Caco-2 (cell line): ENCODE measurements at regions not wholly inside any gene's neighbourhood (a gene's known extent, or its start where the extent isn't known, plus 50 kb on each side); places are given as distances from the start of the nearest gene placed in this dataset.

Experiments used
- BruUV-seq: library from RNA; stranded (reverse); fragments of 400-500 nt; replicated peaks from 2 replicates; lab custom pipeline; 2021; lab: Mats Ljungman, UMichigan
- CTCF ChIA-PET: fragments of 300-600 bp; sonication (Branson Sonifier 250); formaldehyde crosslinking; loops from one replicate; lab custom pipeline; 2022; ENCODE audit warnings: antibody characterized with exemption; lab: Charles Lee
- POLR2A ChIA-PET: fragments of 300-600 bp; sonication (Branson Sonifier 250); formaldehyde crosslinking; loops from one replicate; lab custom pipeline; 2022; ENCODE audit warnings: antibody characterized with exemption; lab: Charles Lee
- DNase-seq, 2 experiments: peaks; one replicate each; pipeline versions ENCODE4 v3.0.0 to v3.0.0-alpha.2; 2020 to 2022
- H3K27me3 ChIP-seq: replicated peaks from 2 replicates; pipeline ENCODE4 v1.6.0; 2011; ENCODE audit warnings: low read length; ENCODE audit not compliant: control insufficient read depth, insufficient read depth
- H3K36me3 ChIP-seq: 2 replicates; pipeline ENCODE4 v1.5.1; 2011; ENCODE audit warnings: low read length; ENCODE audit not compliant: control insufficient read depth, insufficient read depth
- H3K4me1 ChIP-seq: fragments of 250-450 bp; sonication (Bioruptor Pico); 2 replicates; pipeline ENCODE4 v1.5.1; 2020; ENCODE audit warnings: mild to moderate bottlenecking
- H3K4me3 ChIP-seq: 2 replicates; pipeline ENCODE4 v1.5.1; 2011; ENCODE audit warnings: low read depth, mild to moderate bottlenecking, control low read depth, low read length
- H3K9me3 ChIP-seq: fragments of 250-450 bp; sonication (Bioruptor Pico); 2 replicates; pipeline ENCODE4 v1.5.1; 2020; ENCODE audit warnings: mild to moderate bottlenecking, moderate library complexity
- H3K27ac Mint-ChIP-seq: one replicate; pipeline ENCODE4 v1.8.0; 2022; ENCODE audit warnings: mixed read lengths; ENCODE audit not compliant: unreplicated experiment
- H3K27me3 Mint-ChIP-seq: one replicate; pipeline ENCODE4 v1.8.0; 2022; ENCODE audit warnings: mixed read lengths; ENCODE audit not compliant: insufficient read depth, unreplicated experiment
- H3K36me3 Mint-ChIP-seq: one replicate; pipeline ENCODE4 v1.8.0; 2022; ENCODE audit warnings: mild to moderate bottlenecking, mixed read lengths; ENCODE audit not compliant: insufficient read depth, unreplicated experiment
- H3K4me1 Mint-ChIP-seq: one replicate; pipeline ENCODE4 v1.8.0; 2022; ENCODE audit warnings: low read depth, mixed read lengths; ENCODE audit not compliant: unreplicated experiment
- H3K4me3 Mint-ChIP-seq: one replicate; pipeline ENCODE4 v1.8.0; 2022; ENCODE audit warnings: mild to moderate bottlenecking, moderate library complexity, mixed read lengths; ENCODE audit not compliant: unreplicated experiment
- H3K9me3 Mint-ChIP-seq: one replicate; pipeline ENCODE4 v1.8.0; 2022; ENCODE audit warnings: mixed read lengths; ENCODE audit not compliant: unreplicated experiment
- CTCF ChIP-seq, 2 experiments: fragments of 200-600 bp in 1 of 2; IDR thresholded peaks; 1 replicate in 1 of 2; 2 replicates in 1 of 2; pipeline versions ENCODE4 v1.5.1 to v1.8.0; 2011 to 2022; ENCODE audit warnings: antibody characterized with exemption in 1 of 2, control low read depth in 1 of 2, inconsistent platforms in 1 of 2, low read depth in 1 of 2, low read length in 1 of 2, mild to moderate bottlenecking in 1 of 2, moderate library complexity in 1 of 2; ENCODE audit not compliant: insufficient read depth in 1 of 2, severe bottlenecking in 1 of 2, unreplicated experiment in 1 of 2
- intact Hi-C: fragments of 100-400 bp; cut with micrococcal nuclease; formaldehyde crosslinking; loops from one replicate; pipeline ENCODE4 v1.10.0; 2022; ENCODE audit not compliant: unreplicated experiment

DNA sequence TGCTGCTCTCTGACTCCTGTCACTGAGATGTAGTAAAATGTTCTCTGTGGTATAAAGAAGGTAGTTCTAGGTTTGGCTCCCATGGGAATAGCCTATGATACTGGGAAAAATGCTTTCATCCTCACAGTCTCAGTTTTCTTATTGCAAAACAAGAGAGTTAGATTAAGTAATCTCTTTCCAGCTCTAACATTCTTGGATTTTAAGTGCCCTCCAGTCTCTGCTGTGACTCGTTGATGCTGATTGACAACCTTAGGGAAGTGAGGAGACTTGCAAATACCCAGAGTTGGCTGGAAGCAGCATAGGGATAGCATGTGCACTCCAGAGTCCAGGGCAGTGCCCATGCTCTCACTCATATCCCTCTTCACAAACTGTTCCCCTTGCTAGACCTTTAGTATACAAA is 534.9 kb downstream of the SLC4A3 start:
- peaks cover 14% of the 10 kb centered on the region for H3K4me1 Mint-ChIP-seq
- ChIA-PET CTCF (no interaction called here), POLR2A (no interaction called here)
- H3K27ac Mint-ChIP-seq: no peak overlapping the region
- H3K27me3 ChIP-seq: no peaks in the 10 kb centered on the region
- no peak for TF ChIP-seq CTCF (IDR thresholded peaks at IDR 0.05; ENCODE audit: insufficient read depth in 1 of 2, low read depth in 1 of 2, low read length in 1 of 2, severe bottlenecking in 1 of 2, unreplicated experiment in 1 of 2)
- H3K36me3 ChIP-seq: no peaks in the 10 kb centered on the region
- BruUV-seq: no TSS peak
- peaks cover 14% of the 10 kb centered on the region for H3K4me1 ChIP-seq
- no peak for DNase-seq
- no peak overlapping the region for H3K4me3 ChIP-seq
- no peak overlapping the region for H3K4me3 Mint-ChIP-seq
- intact Hi-C loops: loop anchor here (10.0 kb wide), 1 partner anchor 182 kb away; no protein-coding TSS in a partner anchor
- H3K36me3 Mint-ChIP-seq: no peaks in the 10 kb centered on the region
- H3K27me3 Mint-ChIP-seq: no peaks in the 10 kb centered on the region
- H3K9me3 Mint-ChIP-seq: peaks cover 11% of the 10 kb centered on the region
- no peaks in the 10 kb centered on the region for H3K9me3 ChIP-seq

DNA sequence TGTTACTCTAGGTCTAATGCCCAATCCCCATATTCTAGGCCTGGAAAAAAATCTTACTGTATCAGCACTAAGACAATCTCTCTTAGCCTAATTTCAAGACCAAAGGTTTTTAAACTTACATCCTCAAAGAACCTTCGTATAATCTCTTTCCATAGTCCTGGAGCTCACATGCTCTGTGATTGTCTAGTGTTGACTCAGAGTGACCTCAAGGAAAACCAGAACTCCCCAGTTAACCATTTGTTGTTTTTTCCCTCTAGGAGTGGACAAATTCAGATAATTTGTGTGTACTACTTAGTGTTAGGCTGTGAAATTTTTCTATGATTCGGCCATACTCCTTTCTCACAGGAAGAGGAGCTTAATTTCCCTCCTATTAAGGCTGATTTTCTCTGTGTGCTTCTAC is 536.1 kb downstream of the SLC4A3 start:
- CTCF ChIA-PET: no interaction called here
- Histone ChIP-seq H3K36me3 (no peaks in the 10 kb centered on the region), H3K9me3 (no peaks in the 10 kb centered on the region), H3K4me1 (peaks cover 14% of the 10 kb centered on the region), H3K27me3 (no peaks in the 10 kb centered on the region), H3K4me3 (no peak overlapping the region)
- no peaks in the 10 kb centered on the region for H3K27me3 Mint-ChIP-seq
- H3K4me3 Mint-ChIP-seq: no peak overlapping the region
- peaks cover 7% of the 10 kb centered on the region for H3K4me1 Mint-ChIP-seq
- no TSS peak for BruUV-seq
- no peaks in the 10 kb centered on the region for H3K36me3 Mint-ChIP-seq
- H3K27ac Mint-ChIP-seq: no peak overlapping the region
- H3K9me3 Mint-ChIP-seq: peaks cover 11% of the 10 kb centered on the region
- intact Hi-C loops: loop anchor here (10.0 kb wide), 1 partner anchor 181 kb away; no protein-coding TSS in a partner anchor
- no peak for TF ChIP-seq CTCF (IDR thresholded peaks at IDR 0.05; ENCODE audit: insufficient read depth in 1 of 2, low read depth in 1 of 2, low read length in 1 of 2, severe bottlenecking in 1 of 2, unreplicated experiment in 1 of 2)
- POLR2A ChIA-PET: no interaction called here
- DNase-seq: no peak

DNA sequence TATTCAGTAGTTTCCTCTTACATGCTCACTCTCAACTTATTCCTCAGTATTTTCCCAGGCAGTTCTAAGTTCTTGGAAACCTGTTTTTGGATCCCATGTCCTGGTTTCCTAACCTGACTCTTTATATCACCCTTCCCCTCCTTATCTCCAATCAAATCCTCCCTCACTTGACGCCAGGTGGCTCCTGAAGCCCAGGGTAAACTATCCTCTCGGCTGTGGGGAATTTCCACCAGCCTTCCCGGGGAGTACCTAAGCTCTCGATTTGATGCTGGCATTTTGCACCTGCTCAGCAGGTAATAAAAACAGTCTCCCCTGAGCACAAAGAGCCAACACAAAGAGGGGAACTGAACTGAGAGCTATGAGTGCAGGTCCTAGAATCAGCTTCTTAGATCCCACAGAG is 538.0 kb downstream of the SLC4A3 start:
- H3K27me3 Mint-ChIP-seq: no peaks in the 10 kb centered on the region
- H3K9me3 Mint-ChIP-seq: peaks cover 8% of the 10 kb centered on the region
- Histone ChIP-seq H3K36me3 (no peaks in the 10 kb centered on the region), H3K4me3 (no peak overlapping the region), H3K4me1 (no peaks in the 10 kb centered on the region), H3K9me3 (no peaks in the 10 kb centered on the region), H3K27me3 (no peaks in the 10 kb centered on the region)
- no peak overlapping the region for H3K4me3 Mint-ChIP-seq
- DNase-seq: peak; percentile 50 to 58
- intact Hi-C loops: loop anchor here (1.0 to 10.0 kb wide), 2 partner anchors 33 to 179 kb away; no protein-coding TSS in a partner anchor
- no peaks in the 10 kb centered on the region for H3K36me3 Mint-ChIP-seq
- no TSS peak for BruUV-seq
- peak in 1 of 2 experiments; percentile 65 for TF ChIP-seq CTCF (IDR thresholded peaks at IDR 0.05; ENCODE audit: insufficient read depth in 1 of 2, low read depth in 1 of 2, low read length in 1 of 2, severe bottlenecking in 1 of 2, unreplicated experiment in 1 of 2)
- POLR2A ChIA-PET: no interaction called here
- CTCF ChIA-PET: no interaction called here
- H3K4me1 Mint-ChIP-seq: no peaks in the 10 kb centered on the region
- no peak overlapping the region for H3K27ac Mint-ChIP-seq
